Stimulated activated CD8-positive, alpha-beta memory T cell treated with anti-CD3 and anti-CD28 coated beads, Interleukin-2, amount 100 ng/mL, for 48 hours (primary cell): ENCODE measurements at regions not wholly inside any gene's neighbourhood (a gene's known extent, or its start where the extent isn't known, plus 50 kb on each side); places are given as distances from the start of the nearest gene placed in this dataset.
"Not testable (repeated sequence)": the region's sequence is repeated elsewhere in the genome, so short reads cannot be mapped to it uniquely, and the experiment has no call there.

Source experiments
- DNase-seq, 2 donors: peaks; one replicate each; pipeline ENCODE4 v3.0.0-alpha.2; 2020; ENCODE audit warnings: low read depth in 2 of 2

DNA sequence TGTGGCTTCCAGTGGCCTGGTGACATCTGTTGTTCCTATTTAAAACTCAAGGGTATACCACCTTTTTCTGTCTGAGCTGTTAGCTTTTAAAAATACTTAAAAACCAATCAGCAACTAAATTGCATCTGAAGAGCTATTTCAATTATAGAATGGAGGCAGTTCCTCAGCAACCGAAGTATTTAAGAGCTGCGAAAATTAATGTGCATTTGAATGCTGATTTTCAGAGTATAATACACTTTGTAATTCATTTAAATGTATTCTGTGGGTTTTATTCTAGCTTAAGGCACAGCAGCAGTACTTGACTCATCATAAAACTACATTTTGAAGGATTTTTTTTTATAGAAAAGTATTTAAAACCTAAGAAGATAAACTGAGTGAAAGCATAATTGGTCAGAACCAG is 404.9 kb upstream of the PRKCQ start:
- no peak for DNase-seq

DNA sequence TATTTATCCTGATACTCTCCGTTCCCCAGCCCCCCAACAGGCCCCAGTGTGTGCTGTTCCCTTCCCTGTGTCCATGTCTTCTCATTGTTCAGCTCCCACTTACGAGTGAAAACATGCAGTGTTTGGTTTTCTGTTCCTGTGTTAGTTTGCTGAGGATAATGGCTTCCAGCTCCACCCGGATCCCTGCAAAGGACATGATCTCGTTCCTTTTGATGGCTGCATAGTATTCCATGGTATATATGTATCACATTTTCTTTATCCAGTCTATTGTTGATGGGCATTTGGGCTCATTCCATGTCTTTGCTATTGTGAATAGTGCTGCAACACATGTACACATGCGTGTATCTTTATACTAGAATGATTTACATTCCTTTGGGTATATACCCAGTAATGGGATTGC is 403.9 kb upstream of the PRKCQ start:
- DNase-seq: not testable (repeated sequence)

DNA sequence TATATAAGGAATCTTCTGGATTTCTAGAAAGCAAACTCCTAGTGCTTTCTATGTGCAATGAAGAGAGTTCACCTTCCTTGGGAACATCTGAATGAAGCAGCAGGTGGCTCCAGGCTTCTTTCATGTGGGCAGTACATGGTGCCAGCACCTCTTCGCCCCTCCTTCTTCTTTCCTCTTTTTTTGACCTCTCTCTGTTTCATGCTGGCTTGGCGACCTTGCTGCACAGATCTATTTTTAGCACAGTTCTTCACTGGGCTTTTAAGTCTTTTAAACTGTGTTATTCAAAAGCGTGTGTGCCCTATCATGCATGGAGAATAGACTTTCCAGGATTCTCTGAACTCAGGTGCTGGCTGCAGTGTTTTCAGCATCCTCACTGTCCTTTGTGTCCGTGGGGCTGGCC is 400.3 kb upstream of the PRKCQ start:
- DNase-seq: no peak

DNA sequence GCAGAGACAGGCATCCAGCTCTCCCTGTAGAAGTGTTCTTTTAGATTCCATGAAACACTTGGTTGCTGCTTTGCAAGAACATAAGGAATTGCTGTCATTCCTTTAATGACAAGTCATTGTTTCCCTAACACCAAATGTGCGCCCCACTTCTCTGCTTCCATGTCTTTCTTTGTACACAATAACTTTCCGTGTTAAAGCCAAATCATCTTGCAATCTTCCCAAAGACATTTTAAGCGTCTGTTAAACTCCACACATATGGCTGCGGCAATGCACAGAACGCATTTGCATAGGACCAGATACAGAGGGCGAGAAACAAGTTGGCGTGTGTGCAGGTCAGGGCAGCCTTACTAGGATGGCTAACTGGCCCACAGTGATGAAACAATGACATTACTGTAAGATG is 399.3 kb upstream of the PRKCQ start:
- no peak for DNase-seq

DNA sequence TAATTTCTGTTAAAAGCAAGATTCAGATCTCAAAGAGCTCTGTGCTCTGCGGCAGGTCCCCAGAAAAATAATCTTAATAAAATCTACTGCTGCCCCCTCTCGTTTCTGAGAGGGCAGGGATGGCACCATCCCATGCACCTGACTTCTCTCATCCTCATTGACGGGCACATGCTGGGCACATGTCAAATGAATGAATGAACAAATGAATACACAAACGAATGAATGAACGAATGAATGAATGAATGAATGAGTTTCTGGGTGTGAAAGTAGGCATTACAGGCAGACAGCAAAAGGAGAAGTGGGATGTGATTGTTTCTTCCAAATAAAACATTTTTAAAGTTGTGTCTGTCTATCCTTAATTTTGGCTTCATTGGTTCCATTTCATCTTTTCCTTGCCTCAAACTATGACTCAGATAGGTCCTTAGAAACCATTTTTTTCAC is 398.1 kb upstream of the PRKCQ start:
- no peak for DNase-seq

DNA sequence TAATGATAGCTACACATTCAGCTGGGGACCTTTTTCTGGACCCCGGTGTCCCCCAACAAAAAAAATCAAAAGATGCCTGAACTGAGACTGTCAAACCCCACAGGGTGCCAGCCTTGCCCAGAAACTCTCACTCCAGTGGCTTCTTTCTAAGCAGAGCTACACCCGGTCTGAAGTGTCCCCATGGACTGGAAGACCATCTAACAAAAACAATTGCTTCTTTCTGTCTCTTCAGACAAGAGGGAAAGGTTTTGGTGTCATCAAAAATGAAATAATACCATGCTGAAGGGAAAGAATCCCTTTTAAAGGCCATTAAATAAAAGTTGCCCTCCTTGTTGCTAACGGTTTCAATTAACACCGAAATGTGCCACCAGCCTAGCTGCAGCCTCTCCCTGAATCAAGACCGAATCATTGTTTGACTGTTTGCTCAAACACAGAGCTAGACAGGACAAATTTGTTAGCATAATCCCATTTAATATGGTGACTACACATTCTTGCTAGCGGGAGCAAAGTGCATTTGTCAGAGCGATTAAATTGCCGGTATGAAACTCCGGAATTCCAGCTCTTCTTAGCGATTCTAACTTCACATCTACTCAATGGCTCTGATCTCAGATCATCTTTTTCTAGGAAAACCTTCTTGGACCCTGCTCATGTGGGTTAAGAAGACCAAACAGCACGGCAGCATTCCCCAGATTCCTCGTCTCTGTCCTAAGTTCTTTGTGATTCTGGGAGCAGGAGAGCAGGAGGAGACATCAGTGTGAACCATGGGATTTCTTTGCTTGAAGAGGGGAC is 397.5 kb upstream of the PRKCQ start:
- no peak for DNase-seq

DNA sequence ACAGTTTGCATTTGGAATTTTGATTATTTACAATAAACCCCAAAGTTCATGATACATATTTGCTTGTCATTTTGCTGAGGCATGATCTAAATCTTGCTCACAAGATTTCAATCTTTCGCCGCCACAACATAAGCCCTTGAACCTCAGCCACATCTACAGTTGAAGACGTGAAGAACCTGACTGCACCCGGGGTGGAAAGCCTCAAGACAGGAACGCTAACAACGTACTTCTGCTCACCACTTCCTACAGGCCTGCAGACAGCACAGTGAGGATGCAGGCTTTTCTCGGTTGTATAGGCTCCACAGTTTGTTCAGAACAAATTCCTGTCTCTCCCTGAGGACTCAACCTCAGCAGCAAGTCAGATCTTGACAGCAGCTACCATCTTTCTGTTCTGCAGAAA is 393.8 kb upstream of the PRKCQ start:
- no peak for DNase-seq

DNA sequence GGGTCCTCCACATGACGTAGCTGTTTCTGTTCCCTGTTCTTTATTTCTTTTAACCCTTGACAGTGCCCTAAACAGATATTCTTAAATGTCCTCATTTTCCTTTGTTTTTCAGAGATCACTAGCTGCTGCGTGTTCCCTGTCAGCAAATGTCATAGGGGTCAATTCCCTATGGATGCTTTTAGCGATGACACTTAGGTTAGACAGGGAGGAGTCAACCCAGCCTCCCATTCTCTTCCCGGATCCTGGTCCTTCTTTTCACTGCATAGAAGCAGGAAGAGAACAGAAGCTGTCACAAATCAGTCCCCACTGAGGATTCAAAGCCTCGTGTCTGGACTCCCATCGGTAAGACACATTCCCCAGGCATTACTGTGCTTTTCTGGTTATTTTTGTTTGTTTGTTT is 392.1 kb upstream of the PRKCQ start:
- DNase-seq: no peak

DNA sequence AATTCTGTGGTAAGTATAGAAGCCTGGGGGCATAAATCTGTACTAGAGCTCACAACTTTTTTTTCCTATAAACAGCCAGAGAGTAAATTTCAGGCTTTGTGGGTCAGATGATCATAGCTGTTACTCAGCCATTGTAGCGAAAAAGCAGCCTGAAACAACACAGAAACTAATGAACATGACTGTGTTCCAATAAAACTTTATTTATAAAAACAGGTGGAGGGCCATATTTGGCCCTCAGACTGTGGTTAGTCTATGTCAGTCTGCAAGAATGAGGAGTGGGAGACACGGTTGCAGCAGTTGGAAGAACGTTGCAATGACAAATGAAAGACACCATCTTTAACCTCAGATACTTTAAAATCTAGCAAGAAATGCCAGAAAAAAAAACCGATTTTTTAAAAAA is 389.6 kb upstream of the PRKCQ start:
- no peak for DNase-seq

DNA sequence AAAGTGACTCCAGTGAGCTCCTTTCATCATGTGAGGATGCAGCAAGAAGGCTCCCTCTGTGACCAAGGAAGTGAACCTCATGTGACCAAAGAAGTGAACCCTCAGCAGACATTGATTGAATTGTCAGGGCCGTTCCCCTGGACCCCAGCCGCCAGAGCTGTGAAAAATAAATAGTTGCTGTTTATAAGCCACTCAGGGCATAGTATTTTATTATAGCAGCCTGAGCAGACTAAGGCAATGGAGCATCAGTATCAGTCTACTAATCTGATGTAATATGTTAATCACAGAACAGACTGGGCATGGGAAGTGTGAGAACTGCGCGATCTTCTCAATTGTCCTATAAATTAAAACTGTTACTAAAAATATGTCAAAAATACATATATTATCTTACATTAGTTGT is 384.5 kb upstream of the PRKCQ start:
- DNase-seq: no peak

DNA sequence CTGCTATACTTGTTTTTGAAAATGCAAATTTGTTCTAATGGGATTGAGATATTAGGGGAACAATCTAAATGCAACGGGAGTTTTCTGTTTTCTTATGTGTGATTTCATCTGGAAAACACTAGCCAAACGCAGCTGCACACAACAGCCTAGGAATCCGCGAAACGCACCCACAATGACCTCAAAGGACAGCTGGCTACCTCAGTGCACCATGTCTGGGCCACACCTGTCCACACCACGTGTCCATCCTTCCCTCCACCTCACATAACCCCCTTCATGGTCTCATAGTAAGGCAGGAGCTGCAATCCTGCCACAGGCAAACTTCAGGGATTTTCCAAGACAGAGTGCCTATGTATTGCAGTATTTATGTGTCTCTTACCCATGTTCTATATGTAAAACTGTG is 382.5 kb upstream of the PRKCQ start:
- no peak for DNase-seq

DNA sequence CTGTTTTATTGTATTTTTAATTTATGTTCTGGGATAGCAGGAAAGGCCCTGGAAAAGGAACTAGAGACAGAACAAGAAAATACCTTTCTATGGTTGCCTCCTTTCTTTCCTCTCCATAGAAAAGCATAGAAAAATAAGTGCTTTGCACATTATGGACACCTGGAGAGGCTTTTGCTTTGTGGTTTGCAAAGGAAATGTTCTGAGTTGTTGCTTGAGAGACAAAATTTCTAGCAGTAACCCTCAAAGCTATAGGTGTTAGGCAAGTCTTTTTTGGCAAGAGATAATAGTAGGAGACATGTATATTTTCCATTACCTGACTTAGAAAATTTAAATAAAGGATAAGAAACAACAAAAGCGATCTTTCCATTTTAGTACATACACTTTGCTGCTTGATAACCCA is 378.6 kb upstream of the PRKCQ start:
- no peak for DNase-seq

DNA sequence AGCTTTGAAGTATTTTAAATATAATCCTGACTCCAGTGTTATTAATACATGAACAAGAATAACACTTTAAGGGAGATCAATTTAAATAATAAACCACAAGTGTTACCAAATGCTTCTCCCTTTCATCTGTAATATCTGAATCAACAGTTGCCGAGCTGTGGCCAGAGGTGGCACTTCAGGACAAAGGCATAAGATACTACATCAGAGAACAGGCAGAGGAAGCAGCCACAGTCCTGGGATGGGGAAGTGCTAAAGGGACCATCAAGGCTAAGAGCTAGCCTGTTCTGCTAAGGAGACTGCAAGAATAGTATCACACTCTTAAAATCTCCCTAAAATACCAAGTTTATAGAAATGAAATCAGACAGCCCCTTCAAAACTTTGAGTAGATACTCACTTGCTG is 378.2 kb upstream of the PRKCQ start:
- DNase-seq: no peak

DNA sequence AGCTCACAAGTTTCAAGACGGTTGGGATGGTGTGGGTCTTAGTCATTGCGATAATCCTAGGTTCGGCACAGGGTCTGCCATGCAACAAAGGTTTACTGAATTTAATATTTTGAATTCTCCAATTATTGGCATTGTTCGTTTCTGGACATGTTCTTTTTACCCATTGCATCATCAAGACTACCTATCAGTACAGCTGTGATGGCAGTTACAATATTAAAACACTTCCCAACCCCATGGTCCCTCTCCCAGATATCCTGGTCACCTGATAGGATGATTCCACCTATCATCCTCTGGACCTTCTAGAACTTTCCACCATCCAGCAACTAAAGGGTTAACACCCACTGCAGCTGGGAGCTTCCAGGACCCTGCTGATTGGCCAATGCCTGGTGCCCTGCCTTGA is 377.8 kb upstream of the PRKCQ start:
- DNase-seq: no peak

DNA sequence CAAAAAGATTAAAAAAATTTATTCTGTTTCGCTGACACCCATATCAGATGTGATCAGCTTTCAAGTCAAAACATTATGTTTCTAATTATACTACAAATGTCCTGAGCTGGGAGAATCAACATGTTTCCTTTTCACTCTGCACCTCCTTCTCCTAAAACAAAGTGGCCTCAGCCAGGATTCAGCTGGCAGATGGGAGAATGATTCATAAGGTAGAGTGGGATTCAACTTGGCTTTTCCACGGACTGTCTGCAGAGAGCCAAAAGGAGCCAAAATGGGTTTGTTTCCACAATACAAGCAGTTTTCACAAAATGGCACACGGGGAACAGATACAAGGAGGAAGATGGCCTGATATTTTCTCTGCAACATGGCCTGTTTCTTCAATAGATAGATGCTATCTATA is 376.5 kb upstream of the PRKCQ start:
- DNase-seq: no peak

DNA sequence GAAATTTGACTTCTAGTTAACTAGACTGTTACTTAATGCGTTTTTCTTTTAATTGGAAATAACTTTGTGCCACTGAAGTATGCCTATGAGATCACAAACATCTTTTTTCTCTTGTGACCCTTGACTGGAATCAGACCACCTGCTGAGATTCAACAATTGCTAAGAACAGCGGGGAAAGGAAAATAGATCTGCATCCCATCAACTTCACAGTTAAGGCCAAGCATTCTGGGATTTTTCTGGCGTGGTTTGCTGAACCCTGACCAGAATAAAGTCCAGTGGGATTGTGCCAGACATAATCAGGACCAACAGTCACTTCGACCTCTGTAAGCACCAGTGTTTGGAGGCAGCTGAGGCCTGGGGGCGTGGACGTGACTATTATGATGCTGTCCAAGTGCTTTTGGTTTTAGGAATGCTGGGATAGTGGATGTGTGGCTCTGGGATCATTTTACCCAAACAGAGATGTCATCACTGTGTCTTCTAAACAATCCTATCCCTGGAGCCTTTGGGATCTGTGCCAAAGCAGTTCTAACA is 373.3 kb upstream of the PRKCQ start:
- no peak for DNase-seq

DNA sequence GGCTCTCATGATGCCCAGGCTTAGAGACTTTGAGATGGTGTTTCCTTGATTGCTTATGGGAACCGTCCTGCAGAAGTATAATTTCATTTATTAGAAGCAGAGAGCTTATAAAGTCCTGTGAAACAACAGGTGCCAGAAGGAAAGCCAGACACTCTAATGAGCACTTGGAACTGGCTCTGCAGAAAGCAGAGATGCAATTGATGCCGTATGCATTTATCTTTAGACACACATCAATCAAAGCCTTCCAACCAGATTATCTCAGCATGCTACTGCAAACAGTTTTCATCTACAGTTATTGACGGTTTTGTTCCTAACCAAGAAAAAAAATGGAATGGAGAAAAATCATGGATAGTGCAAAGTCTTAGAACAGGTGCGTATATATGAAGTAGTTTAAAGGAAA is 371.7 kb upstream of the PRKCQ start:
- no peak for DNase-seq

DNA sequence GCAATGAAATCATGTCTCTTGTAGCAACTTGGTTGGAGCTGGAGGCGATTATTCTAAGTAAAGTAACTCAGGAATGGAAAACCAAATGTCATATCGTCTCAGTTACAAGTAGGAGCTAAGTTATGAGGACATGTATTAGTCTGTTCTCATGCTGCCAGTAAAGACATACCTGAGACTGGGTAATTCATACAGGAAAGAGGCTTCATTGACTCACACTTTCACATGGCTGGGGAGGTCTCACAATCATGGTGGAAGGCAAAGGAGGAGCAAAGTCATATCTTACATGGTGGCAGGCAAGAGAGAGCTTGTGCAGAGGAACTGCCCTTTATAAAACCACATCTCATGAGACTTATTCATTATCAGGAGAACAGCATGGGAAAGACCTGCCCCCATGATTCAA is 370.1 kb upstream of the PRKCQ start:
- no peak for DNase-seq

DNA sequence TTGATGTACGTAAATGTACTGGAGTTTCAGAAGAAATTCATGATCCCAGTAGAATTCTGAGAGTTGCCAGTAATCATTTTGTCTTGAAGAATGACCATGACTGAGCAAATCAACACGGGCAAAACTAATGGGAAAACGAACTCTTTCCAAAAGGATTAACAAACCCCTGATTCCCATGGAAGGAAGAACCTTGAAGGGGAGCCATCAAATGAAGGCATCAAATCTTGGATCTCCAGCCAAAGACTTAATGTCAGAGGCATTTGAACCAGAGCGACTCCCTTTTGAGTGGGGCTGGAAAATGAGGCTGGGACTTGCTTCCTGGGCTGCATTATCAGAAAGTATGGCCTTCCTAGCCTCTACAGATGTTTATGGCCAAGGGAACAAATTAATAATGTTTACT is 364.4 kb upstream of the PRKCQ start:
- DNase-seq: no peak

DNA sequence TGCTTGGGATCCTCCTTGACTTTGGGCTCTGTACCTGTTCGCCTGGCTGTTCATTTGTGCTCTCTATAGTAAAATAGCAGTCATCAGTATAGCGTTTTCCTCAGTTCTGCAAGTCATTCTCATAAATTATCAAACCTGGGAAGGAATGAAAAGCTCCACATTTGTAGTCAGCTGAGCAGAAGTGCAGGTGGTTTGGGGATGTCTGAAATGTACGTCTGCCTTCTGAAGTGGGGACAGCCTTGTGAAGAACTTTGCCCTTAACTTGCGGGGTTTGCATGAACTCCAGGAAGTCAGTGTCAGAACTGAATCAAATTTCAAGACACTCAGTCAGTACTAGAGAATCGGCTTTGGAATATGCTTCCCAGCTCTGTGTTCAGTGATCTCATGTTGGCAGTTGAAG is 358.3 kb upstream of the PRKCQ start:
- no peak for DNase-seq

DNA sequence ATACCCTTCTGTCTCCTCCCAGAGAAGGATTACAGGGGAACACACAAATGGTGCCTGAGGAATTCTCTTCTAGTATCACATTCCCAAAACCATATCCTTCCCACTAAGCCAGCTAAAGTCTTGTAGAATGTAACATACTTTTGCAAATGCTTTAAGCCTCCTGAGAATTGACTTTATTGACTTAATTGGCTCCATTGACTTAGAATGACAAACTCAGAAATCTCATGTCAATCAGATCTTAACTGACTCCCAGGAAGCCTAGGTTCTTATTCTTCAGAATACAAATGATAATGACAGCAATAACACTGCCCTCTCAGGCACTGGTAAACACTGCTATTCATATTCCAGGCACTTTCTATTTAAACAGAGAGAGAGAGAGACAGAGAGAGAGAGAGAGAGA is 356.9 kb upstream of the PRKCQ start:
- no peak for DNase-seq

DNA sequence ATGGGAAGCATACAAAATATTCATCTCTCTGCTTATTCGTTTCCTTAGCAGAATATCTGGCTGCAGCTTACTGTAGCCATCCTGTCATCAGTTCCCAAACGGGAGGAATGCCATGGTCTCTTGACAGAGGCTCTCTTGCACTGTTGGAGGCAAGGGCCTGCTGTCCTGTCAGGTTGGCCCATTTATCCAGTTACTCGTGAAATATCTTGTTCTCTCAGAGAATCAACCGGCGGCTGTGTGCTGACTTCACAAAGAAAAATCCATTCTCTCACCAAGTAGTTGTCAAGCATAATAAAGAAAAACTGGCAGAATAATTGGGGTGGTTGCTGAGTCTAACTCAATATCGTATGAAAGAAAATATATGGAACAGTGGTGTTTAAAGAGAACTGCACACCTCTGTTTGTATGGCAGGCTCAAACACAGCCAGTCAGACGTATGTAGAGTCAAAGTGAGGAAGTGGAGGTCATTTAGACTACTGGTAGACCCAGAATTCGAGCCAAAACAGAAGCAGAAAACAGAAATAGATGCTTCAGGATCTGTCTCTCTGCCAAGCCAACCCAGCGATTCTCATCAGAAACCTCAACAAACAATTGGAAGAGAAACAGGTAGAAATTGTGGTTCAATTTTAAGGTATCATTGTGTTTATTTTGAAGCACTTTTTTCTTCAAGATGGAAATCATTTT is 349.2 kb upstream of the PRKCQ start:
- no peak for DNase-seq

DNA sequence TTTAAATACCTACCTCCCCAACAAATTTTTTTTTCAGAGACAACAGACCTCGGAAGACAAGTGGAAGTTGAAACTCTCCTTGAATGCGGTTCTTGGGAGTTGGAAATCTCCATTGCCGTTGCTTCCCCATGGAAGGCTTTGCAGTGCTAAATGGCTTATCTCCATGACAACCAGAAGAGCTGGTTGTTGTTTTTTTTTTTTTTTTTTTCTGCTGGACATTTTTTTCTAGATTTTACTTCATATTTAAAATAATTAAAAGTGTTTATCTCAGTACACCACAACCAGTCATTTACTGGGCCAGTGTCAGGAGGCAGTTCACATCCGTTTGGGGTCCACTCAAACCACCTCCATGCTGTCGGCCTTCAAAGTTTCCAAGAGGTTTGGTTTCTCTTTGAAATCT is 348.5 kb upstream of the PRKCQ start:
- DNase-seq: no peak
